Neural progenitor cell (in vitro differentiated cells): ENCODE measurements at regions not wholly inside any gene's neighbourhood (a gene's known extent, or its start where the extent isn't known, plus 50 kb on each side); places are given as distances from the start of the nearest gene placed in this dataset.

ENCODE experiments used
- DNase-seq: peaks from one replicate; pipeline ENCODE4 v3.0.0-alpha.2; 2016; ENCODE audit warnings: low spot score
- H2AFZ ChIP-seq: fragments of 200-600 bp; sonication (generic); replicated peaks from 2 replicates; pipeline ENCODE4 v1.6.1; 2016; ENCODE audit warnings: antibody characterized with exemption
- H3F3A ChIP-seq: fragments of 200-600 bp; sonication (generic); 2 replicates; pipeline ENCODE4 v1.6.1; 2016; ENCODE audit warnings: antibody characterized with exemption, low read depth
- H3K27ac ChIP-seq: fragments of 200-600 bp; sonication (generic); 2 replicates; pipeline ENCODE4 v1.5.1; 2016; ENCODE audit warnings: mild to moderate bottlenecking
- H3K27me3 ChIP-seq: fragments of 200-600 bp; sonication (generic); 2 replicates; pipeline ENCODE4 v1.6.1; 2016; ENCODE audit warnings: mild to moderate bottlenecking, moderate library complexity
- H3K36me3 ChIP-seq: fragments of 200-600 bp; sonication (generic); 2 replicates; pipeline ENCODE4 v1.5.1; 2016
- H3K4me1 ChIP-seq: fragments of 200-600 bp; sonication (generic); 2 replicates; pipeline ENCODE4 v1.6.1; 2016; ENCODE audit warnings: mixed run types
- H3K4me2 ChIP-seq: fragments of 200-600 bp; sonication (generic); 2 replicates; pipeline ENCODE4 v1.6.1; 2016
- H3K4me3 ChIP-seq: fragments of 200-600 bp; sonication (generic); 2 replicates; pipeline ENCODE4 v1.5.1; 2016
- H3K79me2 ChIP-seq: fragments of 200-600 bp; sonication (generic); 2 replicates; pipeline ENCODE4 v1.6.1; 2016; ENCODE audit warnings: low read depth
- H3K9ac ChIP-seq: fragments of 200-600 bp; sonication (generic); 2 replicates; pipeline ENCODE4 v1.6.1; 2016
- H3K9me3 ChIP-seq: fragments of 200-600 bp; sonication (generic); 2 replicates; pipeline ENCODE4 v1.5.1; 2016; ENCODE audit warnings: low read depth
- H4K20me1 ChIP-seq: fragments of 200-600 bp; sonication (generic); 2 replicates; pipeline ENCODE4 v1.6.1; 2016; ENCODE audit warnings: low read depth
- H3K27ac Mint-ChIP-seq: 3 replicates; pipeline ENCODE4 v1.8.0; 2021; ENCODE audit warnings: mixed read lengths
- H3K27me3 Mint-ChIP-seq: 2 replicates; pipeline ENCODE4 v1.8.0; 2022; ENCODE audit warnings: low read depth, mild to moderate bottlenecking, inconsistent platforms, moderate library complexity, mixed read lengths; ENCODE audit not compliant: insufficient read depth
- H3K36me3 Mint-ChIP-seq: 3 replicates; pipeline ENCODE4 v1.8.0; 2021; ENCODE audit warnings: mixed read lengths
- H3K4me1 Mint-ChIP-seq: 3 replicates; pipeline ENCODE4 v1.8.0; 2021; ENCODE audit warnings: mixed read lengths
- H3K4me3 Mint-ChIP-seq: 3 replicates; pipeline ENCODE4 v1.8.0; 2021; ENCODE audit warnings: mild to moderate bottlenecking, moderate library complexity, mixed read lengths
- H3K9me3 Mint-ChIP-seq: 3 replicates; pipeline ENCODE4 v1.8.0; 2020; ENCODE audit warnings: mixed read lengths
- CTCF ChIP-seq: fragments of 200-600 bp; sonication (generic); IDR thresholded peaks from 2 replicates; pipeline ENCODE4 v1.5.1; 2017; ENCODE audit warnings: antibody characterized with exemption, mild to moderate bottlenecking
- EZH2 ChIP-seq: fragments of 200-600 bp; sonication (generic); IDR thresholded peaks from 2 replicates; pipeline ENCODE4 v1.6.1; 2017; ENCODE audit warnings: antibody characterized with exemption, mild to moderate bottlenecking, moderate library complexity
- EZH2phosphoT487 ChIP-seq: fragments of 200-600 bp; sonication (generic); IDR thresholded peaks from 2 replicates; pipeline ENCODE4 v1.6.1; 2017; ENCODE audit warnings: antibody characterized with exemption

GRCh38 chr14:35482994-35483515 lies 50.9 kb upstream of the INSM2 start:
- Histone ChIP-seq H2AFZ (no peak overlapping the region), H3F3A (no peaks in the 10 kb centered on the region), H3K9ac (no peak overlapping the region), H3K4me3 (no peak overlapping the region), H3K4me2 (no peak overlapping the region), H3K9me3 (no peaks in the 10 kb centered on the region), H3K79me2 (no peaks in the 10 kb centered on the region), H3K27me3 (no peaks in the 10 kb centered on the region), H3K4me1 (no peaks in the 10 kb centered on the region), H3K27ac (no peak overlapping the region), H4K20me1 (no peaks in the 10 kb centered on the region), H3K36me3 (no peaks in the 10 kb centered on the region)
- Mint-ChIP-seq H3K27me3 (no peaks in the 10 kb centered on the region), H3K4me3 (no peak overlapping the region), H3K9me3 (no peaks in the 10 kb centered on the region), H3K27ac (no peak overlapping the region), H3K4me1 (no peaks in the 10 kb centered on the region), H3K36me3 (no peaks in the 10 kb centered on the region)
- DNase-seq, result no peak
- TF ChIP-seq EZH2phosphoT487 (no peak), EZH2 (no peak), CTCF (no peak)
